Loucy (cell line): ENCODE measurements at regions not wholly inside any gene's neighbourhood (a gene's known extent, or its start where the extent isn't known, plus 50 kb on each side); places are given as distances from the start of the nearest gene placed in this dataset.

Source experiments
- EZH2phosphoT487 ChIP-seq: fragments of 200-600 bp; IDR thresholded peaks from 2 replicates; pipeline ENCODE4 v1.6.1; 2018; ENCODE audit warnings: antibody characterized with exemption, mild to moderate bottlenecking, moderate library complexity, borderline replicate concordance
- TF ChIP-seq, protein P1 (sequence below): fragments of 200-600 bp; sonication (generic); conservative IDR thresholded peaks from 2 replicates; pipeline ENCODE4 v1.5.1; 2014; ENCODE audit warnings: mild to moderate bottlenecking, antibody characterized with exemption, low read length

- TF ChIP-seq, protein P1, sequence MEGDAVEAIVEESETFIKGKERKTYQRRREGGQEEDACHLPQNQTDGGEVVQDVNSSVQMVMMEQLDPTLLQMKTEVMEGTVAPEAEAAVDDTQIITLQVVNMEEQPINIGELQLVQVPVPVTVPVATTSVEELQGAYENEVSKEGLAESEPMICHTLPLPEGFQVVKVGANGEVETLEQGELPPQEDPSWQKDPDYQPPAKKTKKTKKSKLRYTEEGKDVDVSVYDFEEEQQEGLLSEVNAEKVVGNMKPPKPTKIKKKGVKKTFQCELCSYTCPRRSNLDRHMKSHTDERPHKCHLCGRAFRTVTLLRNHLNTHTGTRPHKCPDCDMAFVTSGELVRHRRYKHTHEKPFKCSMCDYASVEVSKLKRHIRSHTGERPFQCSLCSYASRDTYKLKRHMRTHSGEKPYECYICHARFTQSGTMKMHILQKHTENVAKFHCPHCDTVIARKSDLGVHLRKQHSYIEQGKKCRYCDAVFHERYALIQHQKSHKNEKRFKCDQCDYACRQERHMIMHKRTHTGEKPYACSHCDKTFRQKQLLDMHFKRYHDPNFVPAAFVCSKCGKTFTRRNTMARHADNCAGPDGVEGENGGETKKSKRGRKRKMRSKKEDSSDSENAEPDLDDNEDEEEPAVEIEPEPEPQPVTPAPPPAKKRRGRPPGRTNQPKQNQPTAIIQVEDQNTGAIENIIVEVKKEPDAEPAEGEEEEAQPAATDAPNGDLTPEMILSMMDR, result no peak
- TF ChIP-seq EZH2phosphoT487, result no peak
These were observed 120.1 kb upstream of the RUNX3 start for GRCh38 chr1:25050165-25050564.
